Natural killer cell (primary cell): ENCODE measurements at regions not wholly inside any gene's neighbourhood (a gene's known extent, or its start where the extent isn't known, plus 50 kb on each side); places are given as distances from the start of the nearest gene placed in this dataset.

Source experiments
- ATAC-seq, 3 donors: fragments of 150-1000 bp in 2 of 3; fragments of 200-7000 bp in 1 of 3; cut with Tn5 transposase; 1 replicate in 1 of 3; 2 replicates in 2 of 3; pipeline ENCODE4 v1.10.0; 2021; ENCODE audit warnings: mild to moderate bottlenecking in 2 of 3, moderate library complexity in 2 of 3
- DNase-seq, 2 donors: peaks; one replicate each; pipeline versions ENCODE4 v3.0.0 to v3.0.0-alpha.2; 2013 to 2021; ENCODE audit warnings: mixed read lengths in 1 of 2
- H3K27ac ChIP-seq: one replicate; pipeline ENCODE4 v1.5.1; 2013; ENCODE audit warnings: mild to moderate bottlenecking, low read length
- H3K27me3 ChIP-seq: one replicate; pipeline ENCODE4 v1.6.1; 2013; ENCODE audit warnings: low read length; ENCODE audit not compliant: control insufficient read depth, insufficient read depth
- H3K36me3 ChIP-seq: one replicate; pipeline ENCODE4 v1.6.1; 2013; ENCODE audit warnings: low read length; ENCODE audit not compliant: control insufficient read depth, insufficient read depth
- H3K4me1 ChIP-seq: one replicate; pipeline ENCODE4 v1.6.1; 2013; ENCODE audit warnings: low read length; ENCODE audit not compliant: control insufficient read depth, insufficient read depth
- H3K4me3 ChIP-seq: one replicate; pipeline ENCODE4 v1.5.1; 2013; ENCODE audit warnings: low read length
- H3K9me3 ChIP-seq: one replicate; pipeline ENCODE4 v1.6.1; 2013; ENCODE audit warnings: low read length; ENCODE audit not compliant: control insufficient read depth, insufficient read depth
- H3K27ac Mint-ChIP-seq, 2 donors: one replicate each; pipeline ENCODE4 v1.8.0; 2022; ENCODE audit warnings: mild to moderate bottlenecking in 2 of 2, mixed read lengths in 2 of 2, moderate library complexity in 1 of 2
- H3K27me3 Mint-ChIP-seq, 2 donors: one replicate each; pipeline ENCODE4 v1.8.0; 2022; ENCODE audit warnings: low read depth in 2 of 2, mixed read lengths in 2 of 2
- H3K36me3 Mint-ChIP-seq: one replicate; pipeline ENCODE4 v1.8.0; 2022; ENCODE audit warnings: mixed read lengths
- H3K4me1 Mint-ChIP-seq, 2 donors: one replicate each; pipeline ENCODE4 v1.8.0; 2022; ENCODE audit warnings: mixed read lengths in 2 of 2
- H3K4me3 Mint-ChIP-seq: one replicate; pipeline ENCODE4 v1.8.0; 2022; ENCODE audit warnings: mild to moderate bottlenecking, moderate library complexity, mixed read lengths
- H3K9me3 Mint-ChIP-seq, 2 donors: one replicate each; pipeline ENCODE4 v1.8.0; 2022; ENCODE audit warnings: mixed read lengths in 2 of 2
- CTCF ChIP-seq: fragments of 200-600 bp; IDR thresholded peaks from one replicate; pipeline ENCODE4 v1.8.0; 2022; ENCODE audit warnings: antibody characterized with exemption
- WGBS: methylation state at CpG from one replicate; pipeline ENCODE4 v1.1.7; 2013; ENCODE audit warnings: missing lambda C conversion rate; ENCODE audit not compliant: insufficient coverage; 5-methylcytosine and 5-hydroxymethylcytosine counted together
- intact Hi-C: fragments of 100-400 bp; cut with micrococcal nuclease; formaldehyde crosslinking; loops from one replicate; pipeline ENCODE4 v1.14.2; 2022

GRCh38 chr6:85363870-85364269, 86.0 kb upstream of the NT5E start:
- H3K9me3 Mint-ChIP-seq, result no peaks in the 10 kb centered on the region
- Histone ChIP-seq H3K27me3 (no peaks in the 10 kb centered on the region), H3K9me3 (no peaks in the 10 kb centered on the region), H3K4me3 (no peak overlapping the region), H3K4me1 (no peaks in the 10 kb centered on the region), H3K27ac (no peak overlapping the region), H3K36me3 (no peaks in the 10 kb centered on the region)
- whole genome bisulfite sequencing, result 100% methylated on average over 2 of the region's 2 CpGs
- TF ChIP-seq CTCF, result no peak
- peaks cover 11 to 15% of the 10 kb centered on the region in 2 donors for H3K27me3 Mint-ChIP-seq
- ATAC-seq (no peak), DNase-seq (no peak)
- intact Hi-C loops, result no loop called here
- H3K4me3 Mint-ChIP-seq, result no peak overlapping the region
- no peaks in the 10 kb centered on the region for H3K36me3 Mint-ChIP-seq
- H3K27ac Mint-ChIP-seq, result no peak overlapping the region
- H3K4me1 Mint-ChIP-seq, result no peaks in the 10 kb centered on the region

- no peak overlapping the region for H3K27ac ChIP-seq
- no peaks in the 10 kb centered on the region for H3K27me3 ChIP-seq
- WGBS, result 100% methylated on average over 2 of the region's 2 CpGs
- intact Hi-C loops, result no loop called here
- H3K4me3 ChIP-seq, result no peak overlapping the region
- ATAC-seq, result no peak
- H3K4me1 Mint-ChIP-seq, result no peaks in the 10 kb centered on the region
- no peaks in the 10 kb centered on the region for H3K36me3 ChIP-seq
- H3K27me3 Mint-ChIP-seq, result peaks cover 9 to 15% of the 10 kb centered on the region in 2 donors
- H3K4me3 Mint-ChIP-seq, result no peak overlapping the region
- TF ChIP-seq CTCF, result no peak
- H3K9me3 ChIP-seq, result no peaks in the 10 kb centered on the region
- H3K9me3 Mint-ChIP-seq, result no peaks in the 10 kb centered on the region
- no peak for DNase-seq
- H3K27ac Mint-ChIP-seq, result no peak overlapping the region
- H3K36me3 Mint-ChIP-seq, result no peaks in the 10 kb centered on the region
- H3K4me1 ChIP-seq, result no peaks in the 10 kb centered on the region
These were observed 87.1 kb upstream of the NT5E start for GRCh38 chr6:85362652-85363310.

GRCh38 chr6:85361643-85362014, 88.3 kb upstream of the NT5E start:
- intact Hi-C loops, result no loop called here
- no peaks in the 10 kb centered on the region for H3K9me3 ChIP-seq
- no peaks in the 10 kb centered on the region for H3K9me3 Mint-ChIP-seq
- H3K27me3 ChIP-seq, result no peaks in the 10 kb centered on the region
- no peaks in the 10 kb centered on the region for H3K4me1 ChIP-seq
- H3K27me3 Mint-ChIP-seq, result peaks cover 0 to 7% of the 10 kb centered on the region in 2 donors
- no peak for ATAC-seq
- no peak for TF ChIP-seq CTCF
- DNase-seq, result no peak
- no peaks in the 10 kb centered on the region for H3K4me1 Mint-ChIP-seq
- H3K27ac ChIP-seq, result no peak overlapping the region
- H3K4me3 ChIP-seq, result no peak overlapping the region
- no peaks in the 10 kb centered on the region for H3K36me3 Mint-ChIP-seq
- no peak overlapping the region for H3K4me3 Mint-ChIP-seq
- WGBS, result 94% methylated on average over 2 of the region's 2 CpGs
- no peak overlapping the region for H3K27ac Mint-ChIP-seq
- H3K36me3 ChIP-seq, result no peaks in the 10 kb centered on the region
